GM12874 (cell line): ENCODE measurements at regions not wholly inside any gene's neighbourhood (a gene's known extent, or its start where the extent isn't known, plus 50 kb on each side); places are given as distances from the start of the nearest gene placed in this dataset.

Experiments
- TF ChIP-seq, protein P1 (sequence below): IDR thresholded peaks from 2 replicates; pipeline ENCODE4 v1.5.1; 2011; ENCODE audit warnings: low read depth, mild to moderate bottlenecking, control low read depth, low read length, moderate library complexity; ENCODE audit not compliant: insufficient read depth

DNA sequence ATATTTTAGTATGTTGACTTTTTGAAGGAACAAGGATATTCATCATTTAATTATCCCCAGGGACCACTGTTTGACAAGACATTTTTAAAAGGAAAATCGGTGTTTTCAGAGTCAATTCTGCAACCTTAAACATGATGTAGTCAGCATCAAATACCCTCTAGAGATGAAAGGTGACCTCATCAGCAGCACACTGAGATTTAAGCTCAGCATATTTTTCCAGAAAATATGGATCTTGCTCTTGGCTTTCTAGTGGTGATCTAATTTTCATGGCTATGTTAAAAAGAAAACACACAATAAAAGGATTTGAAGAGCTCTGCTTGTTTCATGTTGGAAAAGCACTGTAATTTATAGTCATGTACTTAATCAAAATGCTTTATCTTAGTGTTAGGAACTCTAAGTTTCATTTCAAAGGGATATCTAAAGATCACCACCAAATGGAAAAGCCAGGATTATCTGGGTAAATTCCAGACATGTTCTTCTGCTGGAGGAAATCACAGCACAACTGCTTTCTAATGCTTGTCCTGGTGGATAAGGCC lies 487.2 kb downstream of the ENC1 start:
- TF ChIP-seq, protein P1, sequence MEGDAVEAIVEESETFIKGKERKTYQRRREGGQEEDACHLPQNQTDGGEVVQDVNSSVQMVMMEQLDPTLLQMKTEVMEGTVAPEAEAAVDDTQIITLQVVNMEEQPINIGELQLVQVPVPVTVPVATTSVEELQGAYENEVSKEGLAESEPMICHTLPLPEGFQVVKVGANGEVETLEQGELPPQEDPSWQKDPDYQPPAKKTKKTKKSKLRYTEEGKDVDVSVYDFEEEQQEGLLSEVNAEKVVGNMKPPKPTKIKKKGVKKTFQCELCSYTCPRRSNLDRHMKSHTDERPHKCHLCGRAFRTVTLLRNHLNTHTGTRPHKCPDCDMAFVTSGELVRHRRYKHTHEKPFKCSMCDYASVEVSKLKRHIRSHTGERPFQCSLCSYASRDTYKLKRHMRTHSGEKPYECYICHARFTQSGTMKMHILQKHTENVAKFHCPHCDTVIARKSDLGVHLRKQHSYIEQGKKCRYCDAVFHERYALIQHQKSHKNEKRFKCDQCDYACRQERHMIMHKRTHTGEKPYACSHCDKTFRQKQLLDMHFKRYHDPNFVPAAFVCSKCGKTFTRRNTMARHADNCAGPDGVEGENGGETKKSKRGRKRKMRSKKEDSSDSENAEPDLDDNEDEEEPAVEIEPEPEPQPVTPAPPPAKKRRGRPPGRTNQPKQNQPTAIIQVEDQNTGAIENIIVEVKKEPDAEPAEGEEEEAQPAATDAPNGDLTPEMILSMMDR: no peak

DNA sequence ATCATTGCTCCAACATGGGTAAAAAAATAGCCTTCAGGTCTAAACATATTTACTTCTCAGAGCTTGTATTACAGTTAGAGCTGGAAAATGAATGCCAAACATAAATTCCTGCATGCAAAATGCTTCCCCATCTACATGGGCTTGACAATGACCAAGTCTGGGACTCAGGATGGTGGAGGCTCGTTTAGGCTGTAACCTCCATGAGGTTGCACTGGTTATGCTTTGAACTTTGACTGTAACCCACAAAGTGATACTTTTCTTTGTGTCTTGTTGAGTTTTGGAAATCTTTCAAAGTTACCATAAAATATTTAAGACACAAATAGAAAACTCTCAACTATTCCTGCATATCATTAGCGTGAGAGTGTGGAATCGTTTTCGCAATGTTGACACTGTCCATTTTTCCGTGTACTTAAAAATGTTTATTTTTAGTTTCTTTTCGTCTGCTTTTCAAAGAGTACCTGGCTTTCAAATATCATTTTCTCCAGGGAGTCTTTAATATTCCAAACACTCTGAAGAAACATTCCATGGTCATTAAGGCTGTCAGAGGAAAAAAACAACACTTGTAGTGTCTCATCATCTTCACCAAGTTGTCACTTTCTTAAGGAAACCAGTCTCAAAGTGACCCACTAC lies 487.8 kb downstream of the ENC1 start:
- TF ChIP-seq, protein P1: no peak

DNA sequence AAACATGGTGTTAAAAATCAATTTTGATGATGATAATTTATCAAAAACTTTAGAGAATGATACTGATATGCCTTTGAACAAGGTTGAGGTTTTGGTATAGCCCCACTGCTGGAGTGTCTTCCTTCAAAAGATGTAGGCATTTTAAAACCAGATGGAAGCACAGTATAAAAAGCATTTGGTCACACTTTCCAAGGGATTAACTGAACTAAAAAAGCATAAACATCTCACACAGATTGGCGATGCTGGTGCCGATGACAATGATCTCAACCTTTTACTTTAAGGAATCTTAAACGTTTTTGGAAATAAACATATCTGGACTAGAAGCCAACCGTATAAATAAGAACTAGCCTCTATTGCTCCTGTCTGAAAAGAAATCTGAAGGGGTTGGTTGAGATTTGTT lies 488.4 kb downstream of the ENC1 start:
- TF ChIP-seq, protein P1: no peak

GRCh38 chr5:74149395-74149794 lies 491.1 kb downstream of the ENC1 start:
- TF ChIP-seq, protein P1: no peak

DNA sequence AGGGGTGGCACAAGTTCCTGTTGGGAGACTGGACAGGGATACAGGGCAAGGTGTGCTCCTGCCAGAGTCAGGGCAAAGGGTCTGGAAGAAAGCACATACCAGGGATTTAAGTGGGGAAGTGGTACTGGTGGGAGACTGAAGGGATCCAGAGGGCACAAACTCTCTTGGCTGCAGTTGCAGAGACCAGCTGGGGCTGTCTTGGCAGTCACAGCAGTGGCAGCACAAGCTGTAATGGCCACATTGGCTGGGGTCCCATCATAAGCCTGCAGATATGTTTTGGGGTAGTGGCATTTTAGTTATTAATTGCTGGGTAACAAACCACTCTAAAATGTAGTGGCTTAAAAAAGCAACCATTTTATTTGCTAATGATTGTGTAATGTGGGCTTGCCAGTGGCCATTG lies 492.2 kb downstream of the ENC1 start:
- TF ChIP-seq, protein P1: no peak

DNA sequence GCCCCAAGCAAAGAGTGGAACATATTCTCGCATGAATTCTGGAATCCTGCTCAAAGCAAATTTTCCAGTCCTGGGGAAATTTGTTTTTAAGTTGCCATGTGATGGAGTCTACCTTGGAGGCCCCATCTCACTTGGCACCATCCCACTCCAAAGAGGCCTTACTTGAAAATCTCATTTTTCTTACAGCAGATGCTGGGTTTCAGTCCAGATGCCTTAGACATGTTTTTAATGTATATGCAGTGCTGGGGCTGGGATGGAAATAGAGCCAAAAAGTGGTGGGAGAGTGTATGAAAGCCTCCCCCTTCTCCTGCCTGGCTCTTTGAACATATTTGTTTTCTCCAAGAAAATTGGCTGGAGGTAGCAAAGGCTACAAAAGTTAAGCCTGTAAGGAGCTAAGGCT lies 493.7 kb downstream of the ENC1 start:
- TF ChIP-seq, protein P1: no peak

- TF ChIP-seq, protein P1: no peak
Measured at GRCh38 chr5:74145951-74146350, 494.6 kb downstream of the ENC1 start.
